IMR-90 (cell line): ENCODE measurements at regions not wholly inside any gene's neighbourhood (a gene's known extent, or its start where the extent isn't known, plus 50 kb on each side); places are given as distances from the start of the nearest gene placed in this dataset.

Experiments used
- ATAC-seq: fragments of 200-7000 bp; cut with Tn5 transposase; 2 replicates; pipeline ENCODE4 v1.9.1; 2020; ENCODE audit warnings: low read depth, mild to moderate bottlenecking, moderate library complexity
- BruUV-seq: library from RNA; stranded (reverse); fragments of 400-500 nt; replicated peaks from 2 replicates; lab custom pipeline; 2021; lab: Mats Ljungman, UMichigan
- CTCF ChIA-PET: fragments of 300-600 bp; formaldehyde crosslinking; extraction: SDS; loops from one replicate; lab custom pipeline; 2021; ENCODE audit warnings: antibody characterized with exemption; lab: Yijun Ruan, JAX
- POLR2A ChIA-PET: fragments of 300-600 bp; sonication (Branson Sonifier 250); formaldehyde crosslinking; loops from one replicate; lab custom pipeline; 2022; ENCODE audit warnings: antibody characterized with exemption; ENCODE audit not compliant: unreplicated experiment; lab: Charles Lee
- DNase-seq: peaks from one replicate; pipeline ENCODE4 v3.0.0; 2013
- H2AFZ ChIP-seq: replicated peaks from 2 replicates; pipeline ENCODE3; 2013; ENCODE audit warnings: low read length, mild to moderate bottlenecking; ENCODE audit not compliant: poor library complexity
- H2AK5ac ChIP-seq: 2 replicates; pipeline ENCODE4 v1.6.1; 2013; ENCODE audit warnings: low read depth, low read length, inconsistent platforms
- H2AK9ac ChIP-seq: replicated peaks from 2 replicates; pipeline ENCODE3; 2013; ENCODE audit warnings: mild to moderate bottlenecking, low read depth, low read length, moderate library complexity; ENCODE audit not compliant: poor library complexity
- H2BK120ac ChIP-seq: 2 replicates; pipeline ENCODE4 v1.6.1; 2013; ENCODE audit warnings: low read depth, low read length, inconsistent platforms
- H2BK15ac ChIP-seq: 3 replicates; pipeline ENCODE4 v1.6.1; 2013; ENCODE audit warnings: low read depth, low read length, inconsistent platforms
- H2BK20ac ChIP-seq: 2 replicates; pipeline ENCODE4 v1.6.1; 2013; ENCODE audit warnings: low read depth, mild to moderate bottlenecking, inconsistent platforms, low read length, moderate library complexity
- H2BK5ac ChIP-seq: 2 replicates; pipeline ENCODE4 v1.6.1; 2013; ENCODE audit warnings: mild to moderate bottlenecking, low read depth, low read length, inconsistent platforms; ENCODE audit not compliant: poor library complexity, severe bottlenecking
- H3K14ac ChIP-seq: replicated peaks from 2 replicates; pipeline ENCODE4 v1.6.1; 2013; ENCODE audit warnings: low read depth, low read length, inconsistent platforms
- H3K18ac ChIP-seq: 2 replicates; pipeline ENCODE4 v1.6.1; 2013; ENCODE audit warnings: low read depth, low read length, control low read depth
- H3K23ac ChIP-seq: 2 replicates; pipeline ENCODE4 v1.6.1; 2013; ENCODE audit warnings: low read depth, low read length, inconsistent platforms
- H3K27ac ChIP-seq: 2 replicates; pipeline ENCODE4 v1.5.1; 2013; ENCODE audit warnings: mild to moderate bottlenecking, control low read depth, low read length; ENCODE audit not compliant: insufficient read depth
- H3K27me3 ChIP-seq: 2 replicates; pipeline ENCODE4 v1.6.1; 2013; ENCODE audit warnings: low read length; ENCODE audit not compliant: control insufficient read depth, insufficient read depth
- H3K36me3 ChIP-seq: 2 replicates; pipeline ENCODE4 v1.6.1; 2013; ENCODE audit warnings: low read length, mixed read lengths; ENCODE audit not compliant: control insufficient read depth, insufficient read depth
- H3K4ac ChIP-seq: 2 replicates; pipeline ENCODE4 v1.6.1; 2013; ENCODE audit warnings: low read depth, low read length, inconsistent platforms
- H3K4me1 ChIP-seq: 2 replicates; pipeline ENCODE4 v1.6.1; 2013; ENCODE audit warnings: low read length, mixed read lengths; ENCODE audit not compliant: control insufficient read depth, insufficient read depth
- H3K4me2 ChIP-seq: 2 replicates; pipeline ENCODE4 v1.6.1; 2013; ENCODE audit warnings: low read depth, mild to moderate bottlenecking, control low read depth, low read length, moderate library complexity
- H3K4me3 ChIP-seq: 2 replicates; pipeline ENCODE4 v1.5.1; 2013; ENCODE audit warnings: low read depth, mild to moderate bottlenecking, control low read depth, low read length, moderate library complexity; ENCODE audit not compliant: insufficient read depth
- H3K56ac ChIP-seq: 2 replicates; pipeline ENCODE4 v1.6.1; 2013; ENCODE audit warnings: low read length, inconsistent platforms; ENCODE audit not compliant: insufficient read depth; ENCODE audit errors: extremely low read depth
- H3K79me1 ChIP-seq, 2 experiments: 2 replicates each; pipeline ENCODE4 v1.6.1; 2013; ENCODE audit warnings: low read length in 2 of 2, inconsistent platforms in 1 of 2, low read depth in 1 of 2
- H3K9ac ChIP-seq: 2 replicates; pipeline ENCODE4 v1.6.1; 2013; ENCODE audit warnings: low read depth, low read length, control low read depth
- H3K9me1 ChIP-seq: 2 replicates; pipeline ENCODE4 v1.6.1; 2013; ENCODE audit warnings: low read length, inconsistent platforms; ENCODE audit not compliant: insufficient read depth
- H3K9me3 ChIP-seq: 2 replicates; pipeline ENCODE4 v1.6.1; 2013; ENCODE audit warnings: low read length; ENCODE audit not compliant: control insufficient read depth, insufficient read depth
- H4K20me1 ChIP-seq: 2 replicates; pipeline ENCODE4 v1.6.1; 2013; ENCODE audit warnings: low read length, inconsistent platforms; ENCODE audit not compliant: insufficient read depth
- H4K5ac ChIP-seq: 2 replicates; pipeline ENCODE4 v1.6.1; 2013; ENCODE audit warnings: mild to moderate bottlenecking, low read depth, low read length, control low read depth
- H4K8ac ChIP-seq, 2 experiments: 2 replicates each; pipeline ENCODE4 v1.6.1; 2013; ENCODE audit warnings: low read depth in 2 of 2, low read length in 2 of 2, control low read depth in 1 of 2, inconsistent platforms in 1 of 2
- H4K91ac ChIP-seq: 2 replicates; pipeline ENCODE4 v1.6.1; 2013; ENCODE audit warnings: low read depth, low read length, inconsistent platforms; ENCODE audit not compliant: insufficient read depth
- BHLHE40 ChIP-seq: fragments of 150-350 bp; IDR thresholded peaks from 2 replicates; pipeline ENCODE4 v1.6.1; 2016; ENCODE audit warnings: mild to moderate bottlenecking, low read depth, low read length
- CHD1 ChIP-seq: IDR thresholded peaks from 2 replicates; pipeline ENCODE4 v1.6.1; 2012; ENCODE audit warnings: low read depth, low read length, improper control_type of control experiment
- CTCF ChIP-seq: conservative IDR thresholded peaks from 2 replicates; pipeline ENCODE4 v1.5.1; 2012; ENCODE audit warnings: mild to moderate bottlenecking, low read depth, low read length, improper control_type of control experiment
- FOS ChIP-seq: fragments of 150-350 bp; IDR thresholded peaks from 2 replicates; pipeline ENCODE4 v1.6.1; 2016; ENCODE audit warnings: low read depth, low read length
- MAFK ChIP-seq: IDR thresholded peaks from 2 replicates; pipeline ENCODE4 v1.6.1; 2012; ENCODE audit warnings: low read depth, low read length, improper control_type of control experiment
- MXI1 ChIP-seq: IDR thresholded peaks from 2 replicates; pipeline ENCODE4 v1.6.1; 2012; ENCODE audit warnings: low read depth, mild to moderate bottlenecking, low read length, moderate library complexity, borderline replicate concordance
- NFE2L2 ChIP-seq: fragments of 150-350 bp; IDR thresholded peaks from 2 replicates; pipeline ENCODE4 v1.6.1; 2016; ENCODE audit warnings: low read depth, mild to moderate bottlenecking, low read length
- POLR2A ChIP-seq: IDR thresholded peaks from 2 replicates; pipeline ENCODE4 v1.6.1; 2012; ENCODE audit warnings: mild to moderate bottlenecking, low read depth, low read length
- RCOR1 ChIP-seq: IDR thresholded peaks from 2 replicates; pipeline ENCODE4 v1.6.1; 2012; ENCODE audit warnings: mild to moderate bottlenecking, low read length, improper control_type of control experiment; ENCODE audit not compliant: insufficient replicate concordance
- SMC3 ChIP-seq: fragments of 150-350 bp; IDR thresholded peaks from 2 replicates; pipeline ENCODE4 v1.6.1; 2016; ENCODE audit warnings: low read depth, mild to moderate bottlenecking, antibody characterized with exemption, low read length, moderate library complexity
- WGBS, 2 experiments: methylation state at CpG; one replicate each; pipeline versions ENCODE4 v1.1.5 to v1.1.7; 2013; ENCODE audit warnings: missing lambda C conversion rate in 2 of 2; ENCODE audit not compliant: insufficient read length in 1 of 2; ENCODE audit errors: extremely low coverage in 2 of 2; 5-methylcytosine and 5-hydroxymethylcytosine counted together
- dilution Hi-C: fragments of 300-500 bp; cut with HindIII; formaldehyde crosslinking; loops from one replicate; pipeline ENCODE4 v1.14.3; 2018; ENCODE audit warnings: low sequenced_read_pairs; ENCODE audit not compliant: unreplicated experiment
- in situ Hi-C: fragments of 300-500 bp; cut with MboI; formaldehyde crosslinking; loops from 3 replicates; pipeline ENCODE4 v1.14.3; 2019; ENCODE audit warnings: low sequenced_read_pairs, inconsistent platforms, mixed read lengths
- intact Hi-C: fragments of 100-400 bp; cut with micrococcal nuclease; formaldehyde crosslinking; loops from 2 replicates; pipeline ENCODE4 v1.10.0; 2022
- TF ChIP-seq, protein P1 (sequence below): fragments of 150-350 bp; IDR thresholded peaks from 2 replicates; pipeline ENCODE4 v1.6.1; 2017; ENCODE audit warnings: mild to moderate bottlenecking, antibody characterized with exemption, low read length, low read depth
- TF ChIP-seq, protein P2 (sequence below): fragments of 150-350 bp; IDR thresholded peaks from 2 replicates; pipeline ENCODE4 v1.6.1; 2016; ENCODE audit warnings: low read depth, mild to moderate bottlenecking, low read length, moderate library complexity, borderline replicate concordance

DNA sequence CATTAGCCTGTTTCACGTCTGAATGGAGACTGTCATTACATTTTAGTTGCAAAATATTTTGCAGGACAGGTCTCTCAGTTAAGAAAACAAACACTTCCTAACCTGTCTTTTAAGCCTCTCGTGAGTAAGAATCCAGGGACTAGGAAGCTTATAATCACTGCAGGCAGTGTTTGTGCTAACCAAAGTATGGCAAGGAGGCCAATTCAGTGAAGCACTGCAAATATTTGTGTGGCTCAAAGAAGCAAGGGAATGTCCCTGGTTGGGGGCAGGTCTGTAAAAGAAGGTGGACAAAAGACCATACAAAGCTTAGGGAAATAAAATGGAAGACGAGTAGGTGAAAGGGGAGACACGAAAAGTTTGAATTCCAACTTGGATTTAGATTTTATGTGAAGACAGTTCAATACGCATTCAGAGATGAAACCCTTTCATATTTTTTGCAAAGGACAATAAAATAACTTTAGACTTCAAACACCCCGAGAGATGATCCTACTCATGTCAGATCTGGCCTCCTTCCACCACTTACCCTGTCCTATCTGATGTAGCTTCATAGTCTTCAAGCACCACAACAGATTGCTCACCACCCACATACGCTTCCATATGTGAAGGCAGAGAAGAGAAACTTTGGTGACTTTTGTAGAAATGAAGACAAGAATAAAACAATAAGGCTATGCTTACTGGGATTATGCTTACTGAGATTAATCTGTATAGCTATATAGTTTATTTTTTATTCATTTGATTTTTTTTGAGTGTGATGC lies 240.9 kb downstream of the TUSC7 start:
- no peak overlapping the region for H3K23ac ChIP-seq
- H3K56ac ChIP-seq = no peak overlapping the region
- ATAC-seq (no peak), DNase-seq (no peak)
- no CpG with 5 or more reads among the region's 7 CpGs for WGBS, 2 experiments
- no peak overlapping the region for H2AK5ac ChIP-seq
- H2AFZ ChIP-seq = no peak overlapping the region
- no peaks in the 10 kb centered on the region for H3K79me1 ChIP-seq
- in situ Hi-C loops (no loop called here), intact Hi-C loops (no loop called here), dilution Hi-C loops (no loop called here)
- H3K4me1 ChIP-seq = no peaks in the 10 kb centered on the region
- no peak overlapping the region for H3K4me2 ChIP-seq
- H2BK5ac ChIP-seq = no peak overlapping the region
- no peak overlapping the region for H3K9ac ChIP-seq
- no peaks in the 10 kb centered on the region for H3K36me3 ChIP-seq
- H2BK120ac ChIP-seq = no peak overlapping the region
- no peak overlapping the region for H4K5ac ChIP-seq
- no peak overlapping the region for H4K8ac ChIP-seq
- no peak overlapping the region for H2AK9ac ChIP-seq
- no TSS peak for BruUV-seq
- no peaks in the 10 kb centered on the region for H3K27me3 ChIP-seq
- H3K14ac ChIP-seq = no peak overlapping the region
- H2BK20ac ChIP-seq = no peak overlapping the region
- TF ChIP-seq RCOR1 (no peak), CHD1 (no peak), MXI1 (no peak), CTCF (no peak), BHLHE40 (no peak), FOS (no peak), POLR2A (no peak), MAFK (no peak), SMC3 (no peak), NFE2L2 (no peak)
- TF ChIP-seq, protein P1, sequence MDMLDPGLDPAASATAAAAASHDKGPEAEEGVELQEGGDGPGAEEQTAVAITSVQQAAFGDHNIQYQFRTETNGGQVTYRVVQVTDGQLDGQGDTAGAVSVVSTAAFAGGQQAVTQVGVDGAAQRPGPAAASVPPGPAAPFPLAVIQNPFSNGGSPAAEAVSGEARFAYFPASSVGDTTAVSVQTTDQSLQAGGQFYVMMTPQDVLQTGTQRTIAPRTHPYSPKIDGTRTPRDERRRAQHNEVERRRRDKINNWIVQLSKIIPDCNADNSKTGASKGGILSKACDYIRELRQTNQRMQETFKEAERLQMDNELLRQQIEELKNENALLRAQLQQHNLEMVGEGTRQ = no peak
- TF ChIP-seq, protein P2, sequence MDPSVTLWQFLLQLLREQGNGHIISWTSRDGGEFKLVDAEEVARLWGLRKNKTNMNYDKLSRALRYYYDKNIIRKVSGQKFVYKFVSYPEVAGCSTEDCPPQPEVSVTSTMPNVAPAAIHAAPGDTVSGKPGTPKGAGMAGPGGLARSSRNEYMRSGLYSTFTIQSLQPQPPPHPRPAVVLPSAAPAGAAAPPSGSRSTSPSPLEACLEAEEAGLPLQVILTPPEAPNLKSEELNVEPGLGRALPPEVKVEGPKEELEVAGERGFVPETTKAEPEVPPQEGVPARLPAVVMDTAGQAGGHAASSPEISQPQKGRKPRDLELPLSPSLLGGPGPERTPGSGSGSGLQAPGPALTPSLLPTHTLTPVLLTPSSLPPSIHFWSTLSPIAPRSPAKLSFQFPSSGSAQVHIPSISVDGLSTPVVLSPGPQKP = no peak
- no peak overlapping the region for H3K18ac ChIP-seq
- H3K4ac ChIP-seq = no peak overlapping the region
- H2BK15ac ChIP-seq = no peak overlapping the region
- no peak overlapping the region for H3K27ac ChIP-seq
- H4K20me1 ChIP-seq = no peaks in the 10 kb centered on the region
- H3K9me1 ChIP-seq = no peaks in the 10 kb centered on the region
- H3K9me3 ChIP-seq = no peaks in the 10 kb centered on the region
- no peak overlapping the region for H3K4me3 ChIP-seq
- CTCF ChIA-PET = no interaction called here
- no peak overlapping the region for H4K91ac ChIP-seq
- POLR2A ChIA-PET = no interaction called here
